ENCODE measurements at regions not wholly inside any gene's neighbourhood (a gene's known extent, or its start where the extent isn't known, plus 50 kb on each side); places are given as distances from the start of the nearest gene placed in this dataset.

GRCh38 chr1:181172082-181172481, 83.6 kb downstream of the IER5 start:
- no peak for DNase-seq (ENCODE audit: low read depth)
- H3K4me3 ChIP-seq (replicated peaks; ENCODE audit: low read depth, low read length) = no peak overlapping the region
- TF ChIP-seq, protein P1, sequence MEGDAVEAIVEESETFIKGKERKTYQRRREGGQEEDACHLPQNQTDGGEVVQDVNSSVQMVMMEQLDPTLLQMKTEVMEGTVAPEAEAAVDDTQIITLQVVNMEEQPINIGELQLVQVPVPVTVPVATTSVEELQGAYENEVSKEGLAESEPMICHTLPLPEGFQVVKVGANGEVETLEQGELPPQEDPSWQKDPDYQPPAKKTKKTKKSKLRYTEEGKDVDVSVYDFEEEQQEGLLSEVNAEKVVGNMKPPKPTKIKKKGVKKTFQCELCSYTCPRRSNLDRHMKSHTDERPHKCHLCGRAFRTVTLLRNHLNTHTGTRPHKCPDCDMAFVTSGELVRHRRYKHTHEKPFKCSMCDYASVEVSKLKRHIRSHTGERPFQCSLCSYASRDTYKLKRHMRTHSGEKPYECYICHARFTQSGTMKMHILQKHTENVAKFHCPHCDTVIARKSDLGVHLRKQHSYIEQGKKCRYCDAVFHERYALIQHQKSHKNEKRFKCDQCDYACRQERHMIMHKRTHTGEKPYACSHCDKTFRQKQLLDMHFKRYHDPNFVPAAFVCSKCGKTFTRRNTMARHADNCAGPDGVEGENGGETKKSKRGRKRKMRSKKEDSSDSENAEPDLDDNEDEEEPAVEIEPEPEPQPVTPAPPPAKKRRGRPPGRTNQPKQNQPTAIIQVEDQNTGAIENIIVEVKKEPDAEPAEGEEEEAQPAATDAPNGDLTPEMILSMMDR (IDR thresholded peaks at IDR 0.05; ENCODE audit: low read length, missing control alignments) = no peak

- no peak for DNase-seq (ENCODE audit: low read depth)
- TF ChIP-seq, protein P1 (IDR thresholded peaks at IDR 0.05; ENCODE audit: low read length, missing control alignments) = no peak
- H3K4me3 ChIP-seq (replicated peaks; ENCODE audit: low read depth, low read length) = no peak overlapping the region
Measured at GRCh38 chr1:181173761-181174447, 85.4 kb downstream of the IER5 start.

DNA sequence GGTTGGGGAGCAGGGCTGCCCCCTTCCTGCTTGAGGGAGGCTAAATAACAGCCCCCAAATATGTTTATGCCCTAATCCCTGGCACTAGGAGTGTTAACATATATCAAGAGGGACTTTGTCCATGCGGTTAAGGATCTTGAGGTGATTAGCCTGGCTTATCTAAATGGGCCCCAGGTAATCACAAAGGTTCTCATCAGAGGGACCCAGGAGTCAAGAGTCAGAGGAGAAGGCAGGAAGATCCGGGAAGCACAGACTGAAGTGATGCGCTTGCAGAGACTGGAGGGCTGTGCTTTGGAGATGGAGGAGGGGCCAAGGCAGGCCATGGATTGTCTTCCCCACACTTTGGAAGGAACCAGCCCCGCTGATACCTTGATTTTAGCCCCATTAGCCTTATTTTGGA, 86.4 kb downstream of the IER5 start:
- no peak for DNase-seq (ENCODE audit: low read depth)
- TF ChIP-seq, protein P1 (IDR thresholded peaks at IDR 0.05; ENCODE audit: low read length, missing control alignments) = no peak
- no peak overlapping the region for H3K4me3 ChIP-seq (replicated peaks; ENCODE audit: low read depth, low read length)

GRCh38 chr1:181175356-181175910, 86.9 kb downstream of the IER5 start:
- no peak overlapping the region for H3K4me3 ChIP-seq (replicated peaks; ENCODE audit: low read depth, low read length)
- DNase-seq (ENCODE audit: low read depth) = no peak
- TF ChIP-seq, protein P1 (IDR thresholded peaks at IDR 0.05; ENCODE audit: low read length, missing control alignments) = no peak

DNA sequence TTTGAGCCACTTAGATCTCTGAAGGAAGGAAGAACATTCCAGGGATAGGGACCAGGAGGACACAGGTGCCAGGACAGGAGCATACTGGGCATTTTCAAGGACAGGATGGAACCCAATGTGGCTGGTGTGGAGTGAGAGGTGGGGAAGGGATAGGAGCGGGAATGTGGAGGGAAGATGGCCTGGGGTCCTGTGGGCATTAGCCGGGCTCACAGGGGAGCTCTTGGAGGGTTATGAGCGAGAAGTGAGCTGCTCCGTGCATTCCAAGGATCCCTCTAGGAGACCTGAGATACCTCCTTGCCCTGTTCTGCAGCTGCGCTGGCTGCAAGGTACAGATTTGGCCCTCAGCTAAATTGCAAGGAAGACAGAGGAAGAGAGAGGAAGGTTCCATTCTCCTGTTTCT, 87.5 kb downstream of the IER5 start:
- TF ChIP-seq, protein P1 (IDR thresholded peaks at IDR 0.05; ENCODE audit: low read length, missing control alignments) = no peak
- H3K4me3 ChIP-seq (replicated peaks; ENCODE audit: low read depth, low read length) = no peak overlapping the region

GRCh38 chr1:181178241-181178879, 89.9 kb downstream of the IER5 start:
- no peak for DNase-seq (ENCODE audit: low read depth)
- TF ChIP-seq, protein P1 (IDR thresholded peaks at IDR 0.05; ENCODE audit: low read length, missing control alignments) = no peak
- no peak overlapping the region for H3K4me3 ChIP-seq (replicated peaks; ENCODE audit: low read depth, low read length)

More for the DNA sequence above, 87.5 kb downstream of the IER5 start:
- no peak for DNase-seq (ENCODE audit: low read depth)
